GM12864 (cell line): ENCODE measurements at regions not wholly inside any gene's neighbourhood (a gene's known extent, or its start where the extent isn't known, plus 50 kb on each side); places are given as distances from the start of the nearest gene placed in this dataset.

Source experiments
- DNase-seq: peaks from one replicate; pipeline ENCODE4 v3.0.0-alpha.2; 2011; ENCODE audit warnings: low read depth
- H3K4me3 ChIP-seq: 2 replicates; pipeline ENCODE4 v1.5.1; 2011; ENCODE audit warnings: mild to moderate bottlenecking, low read depth, low read length, control low read depth
- TF ChIP-seq, protein P1 (sequence below): IDR thresholded peaks from 2 replicates; pipeline ENCODE4 v1.5.1; 2011; ENCODE audit warnings: low read depth, mild to moderate bottlenecking, moderate library complexity, low read length, control low read depth, inconsistent platforms; ENCODE audit errors: missing control alignments

- TF ChIP-seq, protein P1, sequence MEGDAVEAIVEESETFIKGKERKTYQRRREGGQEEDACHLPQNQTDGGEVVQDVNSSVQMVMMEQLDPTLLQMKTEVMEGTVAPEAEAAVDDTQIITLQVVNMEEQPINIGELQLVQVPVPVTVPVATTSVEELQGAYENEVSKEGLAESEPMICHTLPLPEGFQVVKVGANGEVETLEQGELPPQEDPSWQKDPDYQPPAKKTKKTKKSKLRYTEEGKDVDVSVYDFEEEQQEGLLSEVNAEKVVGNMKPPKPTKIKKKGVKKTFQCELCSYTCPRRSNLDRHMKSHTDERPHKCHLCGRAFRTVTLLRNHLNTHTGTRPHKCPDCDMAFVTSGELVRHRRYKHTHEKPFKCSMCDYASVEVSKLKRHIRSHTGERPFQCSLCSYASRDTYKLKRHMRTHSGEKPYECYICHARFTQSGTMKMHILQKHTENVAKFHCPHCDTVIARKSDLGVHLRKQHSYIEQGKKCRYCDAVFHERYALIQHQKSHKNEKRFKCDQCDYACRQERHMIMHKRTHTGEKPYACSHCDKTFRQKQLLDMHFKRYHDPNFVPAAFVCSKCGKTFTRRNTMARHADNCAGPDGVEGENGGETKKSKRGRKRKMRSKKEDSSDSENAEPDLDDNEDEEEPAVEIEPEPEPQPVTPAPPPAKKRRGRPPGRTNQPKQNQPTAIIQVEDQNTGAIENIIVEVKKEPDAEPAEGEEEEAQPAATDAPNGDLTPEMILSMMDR, result no peak
- no peak overlapping the region for H3K4me3 ChIP-seq
- DNase-seq, result no peak
Observed at GRCh38 chr2:22694300-22694699, 690.7 kb upstream of the KLHL29 start.

DNA sequence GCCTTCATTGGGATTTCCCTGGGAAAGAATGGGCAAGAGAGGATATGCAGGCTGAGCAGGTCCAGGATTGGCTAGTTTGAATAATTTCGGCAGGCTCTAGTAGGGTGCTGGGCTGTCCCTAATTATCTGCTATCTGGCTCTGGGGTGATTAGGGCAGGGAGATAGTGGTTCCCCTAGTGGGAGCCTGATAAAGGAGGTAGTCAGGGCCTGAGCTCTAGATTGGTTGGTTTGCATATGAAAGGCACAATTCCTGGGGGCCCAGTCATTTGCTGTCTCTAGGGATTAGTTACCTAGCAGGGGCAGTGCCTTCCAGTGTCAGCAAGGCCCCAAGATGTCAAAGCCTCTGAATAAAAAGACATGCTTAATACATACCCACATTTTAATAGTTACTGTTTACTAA is 690.1 kb upstream of the KLHL29 start:
- TF ChIP-seq, protein P1, result no peak
- DNase-seq, result no peak
- no peak overlapping the region for H3K4me3 ChIP-seq

GRCh38 chr2:22697054-22697788 is 687.8 kb upstream of the KLHL29 start:
- TF ChIP-seq, protein P1, result no peak
- no peak for DNase-seq
- H3K4me3 ChIP-seq, result no peak overlapping the region

GRCh38 chr2:22701561-22702160 is 683.3 kb upstream of the KLHL29 start:
- TF ChIP-seq, protein P1, result no peak
- no peak for DNase-seq
- H3K4me3 ChIP-seq, result no peak overlapping the region

DNA sequence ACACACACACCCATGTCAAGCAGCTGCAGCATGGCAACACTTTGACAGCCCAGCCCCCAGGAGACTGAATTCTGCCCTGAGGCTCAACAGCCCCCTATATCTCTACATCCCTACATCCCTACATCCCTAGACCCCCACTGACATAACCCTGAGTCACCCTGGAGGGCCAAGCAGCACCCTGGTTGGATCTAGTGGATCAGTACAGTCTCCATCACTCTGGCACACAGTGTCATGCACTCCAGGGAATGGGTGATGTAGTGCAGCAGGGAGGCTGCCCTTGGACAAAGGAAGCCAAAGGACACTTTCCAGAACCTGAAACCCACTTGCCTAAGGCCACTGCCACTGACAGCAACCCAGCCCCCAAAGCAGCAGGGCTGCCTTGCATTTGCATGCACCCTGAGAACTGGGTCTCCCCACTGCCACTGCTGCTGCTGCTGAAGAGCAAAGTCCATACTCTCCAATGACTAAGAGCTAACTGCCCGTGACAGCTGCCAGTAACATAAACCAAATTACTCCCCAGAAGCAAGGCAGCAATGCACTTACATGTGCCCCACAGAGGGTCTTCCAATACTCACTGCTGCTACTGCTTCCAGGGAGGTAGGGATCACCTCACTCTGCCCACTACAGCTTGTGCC is 681.6 kb upstream of the KLHL29 start:
- DNase-seq, result no peak
- TF ChIP-seq, protein P1, result no peak
- H3K4me3 ChIP-seq, result no peak overlapping the region

GRCh38 chr2:22719396-22719795 is 665.6 kb upstream of the KLHL29 start:
- DNase-seq, result no peak
- no peak overlapping the region for H3K4me3 ChIP-seq
- TF ChIP-seq, protein P1, result no peak
